SU-DHL-6 (cell line): ENCODE measurements at regions not wholly inside any gene's neighbourhood (a gene's known extent, or its start where the extent isn't known, plus 50 kb on each side); places are given as distances from the start of the nearest gene placed in this dataset.

ENCODE experiments used
- H2AFZ ChIP-seq: fragments of 200-600 bp; sonication (generic); 2 replicates; pipeline ENCODE4 v1.6.1; 2014; ENCODE audit warnings: low read depth, mild to moderate bottlenecking, moderate library complexity, mixed read lengths, antibody characterized with exemption, low read length; ENCODE audit not compliant: severe bottlenecking
- H3F3A ChIP-seq: fragments of 200-600 bp; shearing (Covaris generic); 2 replicates; pipeline ENCODE4 v1.6.0; 2016; ENCODE audit warnings: antibody characterized with exemption, mild to moderate bottlenecking; ENCODE audit not compliant: insufficient read depth
- H3K27ac ChIP-seq: fragments of 200-600 bp; sonication (generic); 2 replicates; pipeline ENCODE4 v1.5.1; 2016; ENCODE audit warnings: low read depth, mild to moderate bottlenecking, low read length, moderate library complexity, mixed read lengths
- H3K27me3 ChIP-seq: fragments of 200-600 bp; sonication (generic), shearing (Covaris generic); 2 replicates; pipeline ENCODE4 v1.6.0; 2014; ENCODE audit warnings: mild to moderate bottlenecking, low read length
- H3K36me3 ChIP-seq: fragments of 200-600 bp; sonication (generic); 2 replicates; pipeline ENCODE4 v1.6.1; 2014; ENCODE audit warnings: mild to moderate bottlenecking, low read length, mixed read lengths
- H3K4me2 ChIP-seq: fragments of 300-600, 200-600 bp; shearing (Covaris generic), sonication (generic); 2 replicates; pipeline ENCODE4 v1.6.0; 2014; ENCODE audit warnings: low read length, low read depth, mild to moderate bottlenecking; ENCODE audit not compliant: poor library complexity, severe bottlenecking
- H3K4me3 ChIP-seq: fragments of 200-600 bp; sonication (generic); 2 replicates; pipeline ENCODE4 v1.5.1; 2014; ENCODE audit warnings: antibody characterized with exemption, low read length, mild to moderate bottlenecking, mixed read lengths; ENCODE audit not compliant: insufficient read depth, poor library complexity, severe bottlenecking
- H3K79me2 ChIP-seq: fragments of 200-600 bp; sonication (generic); 2 replicates; pipeline ENCODE4 v1.6.1; 2014; ENCODE audit warnings: mild to moderate bottlenecking, low read length, moderate library complexity; ENCODE audit not compliant: insufficient read depth
- H3K9ac ChIP-seq: fragments of 200-600 bp; sonication (generic); 2 replicates; pipeline ENCODE4 v1.7.0; 2014; ENCODE audit warnings: mild to moderate bottlenecking, low read length
- H3K9me2 ChIP-seq: fragments of 200-600 bp; sonication (generic); replicated peaks from 2 replicates; pipeline ENCODE4 v1.6.1; 2014; ENCODE audit warnings: low read length; ENCODE audit not compliant: insufficient read depth
- H3K9me3 ChIP-seq: fragments of 200-600 bp; sonication (generic); 2 replicates; pipeline ENCODE4 v1.6.1; 2014; ENCODE audit warnings: low read length, mixed read lengths; ENCODE audit not compliant: insufficient read depth
- H4K20me1 ChIP-seq: fragments of 200-600 bp; sonication (generic); 2 replicates; pipeline ENCODE4 v1.6.1; 2014; ENCODE audit warnings: low read depth, mild to moderate bottlenecking, antibody characterized with exemption, low read length, moderate library complexity, mixed read lengths
- EZH2phosphoT487 ChIP-seq: fragments of 200-600 bp; sonication (generic), shearing (Covaris generic); conservative IDR thresholded peaks from 2 replicates; pipeline ENCODE4 v1.6.1; 2018; ENCODE audit warnings: mild to moderate bottlenecking, antibody characterized with exemption, low read length, moderate library complexity, mixed read lengths
- TF ChIP-seq, protein P1 (sequence below): fragments of 200-600 bp; sonication (generic); IDR thresholded peaks from one replicate; pipeline ENCODE4 v1.5.1; 2017; ENCODE audit warnings: antibody characterized with exemption, mild to moderate bottlenecking, low read length, moderate library complexity; ENCODE audit not compliant: insufficient read depth, poor library complexity, severe bottlenecking

GRCh38 chr5:84961193-84961592 is 576.5 kb upstream of the EDIL3 start:
- no peaks in the 10 kb centered on the region for H3F3A ChIP-seq
- no peak for TF ChIP-seq EZH2phosphoT487
- TF ChIP-seq, protein P1, sequence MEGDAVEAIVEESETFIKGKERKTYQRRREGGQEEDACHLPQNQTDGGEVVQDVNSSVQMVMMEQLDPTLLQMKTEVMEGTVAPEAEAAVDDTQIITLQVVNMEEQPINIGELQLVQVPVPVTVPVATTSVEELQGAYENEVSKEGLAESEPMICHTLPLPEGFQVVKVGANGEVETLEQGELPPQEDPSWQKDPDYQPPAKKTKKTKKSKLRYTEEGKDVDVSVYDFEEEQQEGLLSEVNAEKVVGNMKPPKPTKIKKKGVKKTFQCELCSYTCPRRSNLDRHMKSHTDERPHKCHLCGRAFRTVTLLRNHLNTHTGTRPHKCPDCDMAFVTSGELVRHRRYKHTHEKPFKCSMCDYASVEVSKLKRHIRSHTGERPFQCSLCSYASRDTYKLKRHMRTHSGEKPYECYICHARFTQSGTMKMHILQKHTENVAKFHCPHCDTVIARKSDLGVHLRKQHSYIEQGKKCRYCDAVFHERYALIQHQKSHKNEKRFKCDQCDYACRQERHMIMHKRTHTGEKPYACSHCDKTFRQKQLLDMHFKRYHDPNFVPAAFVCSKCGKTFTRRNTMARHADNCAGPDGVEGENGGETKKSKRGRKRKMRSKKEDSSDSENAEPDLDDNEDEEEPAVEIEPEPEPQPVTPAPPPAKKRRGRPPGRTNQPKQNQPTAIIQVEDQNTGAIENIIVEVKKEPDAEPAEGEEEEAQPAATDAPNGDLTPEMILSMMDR, result no peak
- no peaks in the 10 kb centered on the region for H3K27me3 ChIP-seq
- no peak overlapping the region for H3K4me2 ChIP-seq
- H3K36me3 ChIP-seq, result no peaks in the 10 kb centered on the region
- H3K9ac ChIP-seq, result no peak overlapping the region
- H3K79me2 ChIP-seq, result no peaks in the 10 kb centered on the region
- H3K9me2 ChIP-seq, result no peaks in the 10 kb centered on the region
- H2AFZ ChIP-seq, result no peak overlapping the region
- H4K20me1 ChIP-seq, result no peaks in the 10 kb centered on the region
- H3K9me3 ChIP-seq, result no peaks in the 10 kb centered on the region
- no peak overlapping the region for H3K4me3 ChIP-seq
- H3K27ac ChIP-seq, result no peak overlapping the region

DNA sequence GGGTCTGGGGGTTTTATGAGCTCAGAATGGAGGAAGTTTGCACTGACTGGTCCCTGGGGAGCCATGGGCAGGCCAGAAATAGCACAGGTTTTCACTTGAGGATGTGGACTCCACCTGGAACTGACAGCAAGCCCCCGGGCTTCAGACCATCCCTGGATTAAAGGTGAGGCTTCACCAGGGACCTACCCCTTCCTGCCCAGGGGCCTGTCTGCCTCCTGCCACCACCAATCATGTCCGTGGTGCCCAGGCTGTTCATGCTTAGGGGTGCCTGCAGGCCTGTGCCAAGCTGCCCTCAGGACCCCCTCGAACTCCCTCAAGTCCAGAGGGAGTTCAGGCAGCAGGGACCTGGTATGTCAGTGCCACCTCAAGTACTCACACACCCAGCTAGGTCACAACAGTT is 577.2 kb upstream of the EDIL3 start:
- Histone ChIP-seq H3K4me2 (no peak overlapping the region), H2AFZ (no peak overlapping the region), H3K79me2 (no peaks in the 10 kb centered on the region), H3K27me3 (no peaks in the 10 kb centered on the region), H4K20me1 (no peaks in the 10 kb centered on the region), H3F3A (no peaks in the 10 kb centered on the region), H3K9ac (no peak overlapping the region), H3K4me3 (no peak overlapping the region), H3K27ac (no peak overlapping the region), H3K9me2 (no peaks in the 10 kb centered on the region), H3K9me3 (no peaks in the 10 kb centered on the region), H3K36me3 (no peaks in the 10 kb centered on the region)
- TF ChIP-seq, protein P1, result no peak
- TF ChIP-seq EZH2phosphoT487, result no peak

- Histone ChIP-seq H3K9ac (no peak overlapping the region), H3K9me3 (no peaks in the 10 kb centered on the region), H3K27ac (no peak overlapping the region), H3K4me3 (no peak overlapping the region), H3K4me2 (no peak overlapping the region), H3K27me3 (no peaks in the 10 kb centered on the region), H3K79me2 (no peaks in the 10 kb centered on the region), H3F3A (no peaks in the 10 kb centered on the region), H4K20me1 (no peaks in the 10 kb centered on the region), H2AFZ (no peak overlapping the region), H3K9me2 (no peaks in the 10 kb centered on the region), H3K36me3 (no peaks in the 10 kb centered on the region)
- no peak for TF ChIP-seq EZH2phosphoT487
- TF ChIP-seq, protein P1, result no peak
These were observed 598.4 kb upstream of the EDIL3 start for GRCh38 chr5:84983093-84983492.
